Lung (tissue), 11 donors: ENCODE measurements at regions not wholly inside any gene's neighbourhood (a gene's known extent, or its start where the extent isn't known, plus 50 kb on each side); places are given as distances from the start of the nearest gene placed in this dataset.

ENCODE experiments used
- ATAC-seq: fragments of 200-7000 bp; cut with Tn5 transposase; one replicate; pipeline ENCODE4 v1.9.1; 2020; ENCODE audit warnings: moderate number of reproducible peaks; ENCODE audit not compliant: insufficient read depth, low FRiP score
- DNase-seq, 3 donors: peaks; one replicate each; pipeline ENCODE4 v3.0.0-alpha.2; 2013 to 2017
- H3K27ac ChIP-seq, 2 donors: one replicate each; pipeline ENCODE4 v1.5.1; 2013; ENCODE audit warnings: mild to moderate bottlenecking in 2 of 2, moderate library complexity in 2 of 2, control low read depth in 1 of 2, inconsistent platforms in 1 of 2, low read depth in 1 of 2, low read length in 1 of 2
- H3K27me3 ChIP-seq, 3 donors: one replicate each; pipeline ENCODE4 v1.5.1; 2013; ENCODE audit warnings: low read length in 2 of 3; ENCODE audit not compliant: control insufficient read depth in 3 of 3, insufficient read depth in 3 of 3
- H3K36me3 ChIP-seq, 4 donors: one replicate each; pipeline ENCODE4 v1.5.1; 2013; ENCODE audit warnings: low read length in 4 of 4, mild to moderate bottlenecking in 1 of 4, moderate library complexity in 1 of 4; ENCODE audit not compliant: control insufficient read depth in 4 of 4, insufficient read depth in 4 of 4
- H3K4me1 ChIP-seq, 5 donors: one replicate each; pipeline ENCODE4 v1.5.1; 2013; ENCODE audit warnings: low read length in 5 of 5, mild to moderate bottlenecking in 2 of 5, moderate library complexity in 1 of 5; ENCODE audit not compliant: control insufficient read depth in 5 of 5, insufficient read depth in 5 of 5
- H3K4me3 ChIP-seq: one replicate; pipeline ENCODE4 v1.5.1; 2013; ENCODE audit warnings: mild to moderate bottlenecking, control low read depth, moderate library complexity
- H3K9ac ChIP-seq, 2 donors: one replicate each; pipeline ENCODE4 v1.5.1; 2013; ENCODE audit warnings: low read length in 2 of 2, control low read depth in 1 of 2; ENCODE audit not compliant: insufficient read depth in 1 of 2
- H3K9me3 ChIP-seq, 4 donors: one replicate each; pipeline ENCODE4 v1.5.1; 2013; ENCODE audit warnings: low read length in 3 of 4, mild to moderate bottlenecking in 1 of 4, moderate library complexity in 1 of 4; ENCODE audit not compliant: control insufficient read depth in 4 of 4, insufficient read depth in 3 of 4
- CTCF ChIP-seq: IDR thresholded peaks from 2 replicates; pipeline ENCODE4 v1.5.1; 2012; ENCODE audit warnings: mild to moderate bottlenecking; ENCODE audit errors: control extremely low read depth, extremely low read depth
- WGBS, 2 donors: extraction: QIAGEN DNeasy Blood & Tissue Kit; methylation state at CpG; one replicate each; pipeline ENCODE4 v1.1.7; 2013; 5-methylcytosine and 5-hydroxymethylcytosine counted together
- donor health status: control.
- donor health status: control.
- donor health status: Bipolar disorder and iron deficiency.
- donor health status: healthy.
- donor health status: DM: yes; HTN: yes; CAD: no.

GRCh38 chr15:81660976-81661375 lies 287.0 kb upstream of the TMC3 start:
- no peak overlapping the region for H3K27ac ChIP-seq
- peaks cover 0 to 2% (median 0%) of the 10 kb centered on the region in 5 donors for H3K4me1 ChIP-seq
- no peaks in the 10 kb centered on the region for H3K36me3 ChIP-seq
- H3K9ac ChIP-seq, result no peak overlapping the region
- no peaks in the 10 kb centered on the region for H3K9me3 ChIP-seq
- DNase-seq (peak in 1 of 3 donors; percentile 12), ATAC-seq (no peak)
- no peak overlapping the region for H3K4me3 ChIP-seq
- no peaks in the 10 kb centered on the region for H3K27me3 ChIP-seq
- 72 to 78% methylated on average over 5 of the region's 5 CpGs for WGBS, 2 donors
- TF ChIP-seq CTCF, result no peak

DNA sequence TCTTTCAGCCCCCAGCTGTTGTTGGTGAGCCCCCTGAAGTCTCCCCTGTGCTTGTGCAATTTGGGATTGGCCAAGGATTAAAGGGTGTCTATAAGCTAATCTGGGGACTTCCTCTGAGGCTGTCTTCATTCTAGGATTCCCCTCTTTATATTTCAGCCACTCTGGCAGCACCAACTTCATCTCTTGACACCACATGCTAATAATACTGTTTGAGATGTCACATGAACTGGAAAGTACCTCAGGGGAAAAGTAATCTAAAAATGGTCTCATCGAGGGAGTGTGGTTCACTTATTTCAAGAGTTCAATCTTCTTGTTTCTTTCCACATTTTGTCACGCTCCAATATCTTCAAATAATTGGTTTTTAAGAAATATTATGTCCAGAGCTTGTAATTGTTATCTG lies 279.2 kb upstream of the TMC3 start:
- Histone ChIP-seq H3K9ac (no peak overlapping the region), H3K4me1 (no peaks in the 10 kb centered on the region), H3K27me3 (no peaks in the 10 kb centered on the region), H3K4me3 (no peak overlapping the region), H3K27ac (no peak overlapping the region), H3K9me3 (peaks cover 0 to 15% (median 1%) of the 10 kb centered on the region in 4 donors), H3K36me3 (no peaks in the 10 kb centered on the region)
- DNase-seq (no peak), ATAC-seq (no peak)
- 78 to 92% methylated on average over 2 of the region's 2 CpGs for WGBS, 2 donors
- no peak for TF ChIP-seq CTCF

DNA sequence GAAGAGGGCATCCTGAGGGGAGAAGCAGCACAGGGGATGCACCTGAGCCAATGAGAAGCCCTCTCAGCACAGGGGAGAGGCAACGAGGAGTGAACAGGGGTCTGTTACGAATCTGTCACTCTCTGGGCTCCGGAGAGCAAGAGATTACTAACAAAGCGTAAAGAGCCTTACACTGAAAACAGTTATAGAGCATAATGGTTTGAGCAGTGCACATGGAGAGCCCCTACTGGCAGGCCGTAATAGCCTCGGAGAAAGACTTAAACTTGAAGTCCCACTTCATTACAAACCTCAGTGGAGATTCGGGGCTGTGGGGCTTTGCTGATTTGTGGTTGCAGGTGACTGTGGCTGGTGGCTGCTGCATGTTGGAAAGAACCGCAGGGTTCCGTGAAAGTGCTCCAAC lies 271.5 kb upstream of the TMC3 start:
- no peak for ATAC-seq

More for the DNA sequence above, 271.5 kb upstream of the TMC3 start:
- DNase-seq, result no peak
- TF ChIP-seq CTCF, result no peak
- H3K27ac ChIP-seq, result no peak overlapping the region
- no peak overlapping the region for H3K9ac ChIP-seq
- peaks cover 0 to 14% (median 0%) of the 10 kb centered on the region in 5 donors for H3K4me1 ChIP-seq
- H3K36me3 ChIP-seq, result no peaks in the 10 kb centered on the region
- H3K27me3 ChIP-seq, result no peaks in the 10 kb centered on the region
- no peak overlapping the region for H3K4me3 ChIP-seq
- peaks cover 0 to 3% (median 0%) of the 10 kb centered on the region in 4 donors for H3K9me3 ChIP-seq
- WGBS, 2 donors, result 79 to 89% methylated on average over 9 of the region's 9 CpGs
